Loucy (cell line): ENCODE measurements at regions not wholly inside any gene's neighbourhood (a gene's known extent, or its start where the extent isn't known, plus 50 kb on each side); places are given as distances from the start of the nearest gene placed in this dataset.
"Not testable (repeated sequence)": the region's sequence is repeated elsewhere in the genome, so short reads cannot be mapped to it uniquely, and the experiment has no call there.

ENCODE experiments used
- H2AFZ ChIP-seq: fragments of 200-600 bp; sonication (generic); 2 replicates; pipeline ENCODE4 v1.6.0; 2016; ENCODE audit warnings: antibody characterized with exemption, mild to moderate bottlenecking, low read length, moderate library complexity
- H3F3A ChIP-seq: fragments of 200-600 bp; 2 replicates; pipeline ENCODE4 v1.6.0; 2016; ENCODE audit warnings: antibody characterized with exemption, low read depth, mild to moderate bottlenecking
- H3K27me3 ChIP-seq: fragments of 200-600 bp; sonication (generic); 2 replicates; pipeline ENCODE4 v1.6.1; 2014; ENCODE audit warnings: low read length, mild to moderate bottlenecking; ENCODE audit not compliant: insufficient read depth, poor library complexity, severe bottlenecking
- H3K36me3 ChIP-seq: fragments of 200-600 bp; sonication (generic); 2 replicates; pipeline ENCODE4 v1.6.1; 2016; ENCODE audit warnings: low read length; ENCODE audit not compliant: insufficient read depth
- H3K4me1 ChIP-seq: fragments of 200-600 bp; sonication (generic); 2 replicates; pipeline ENCODE4 v1.5.1; 2014; ENCODE audit warnings: low read length, mild to moderate bottlenecking; ENCODE audit not compliant: insufficient read depth, poor library complexity, severe bottlenecking
- H3K4me2 ChIP-seq: fragments of 200-600 bp; sonication (generic); 2 replicates; pipeline ENCODE4 v1.6.0; 2014; ENCODE audit warnings: antibody characterized with exemption, low read length, low read depth, mild to moderate bottlenecking; ENCODE audit not compliant: poor library complexity, severe bottlenecking
- H3K4me3 ChIP-seq: fragments of 200-600 bp; sonication (generic); 2 replicates; pipeline ENCODE4 v1.5.1; 2014; ENCODE audit warnings: low read length, mild to moderate bottlenecking, mixed read lengths; ENCODE audit not compliant: poor library complexity, severe bottlenecking
- H3K79me2 ChIP-seq: fragments of 200-600 bp; sonication (generic); 2 replicates; pipeline ENCODE4 v1.6.1; 2014; ENCODE audit warnings: low read length; ENCODE audit not compliant: insufficient read depth
- H3K9ac ChIP-seq: fragments of 200-600 bp; sonication (generic); 2 replicates; pipeline ENCODE4 v1.6.0; 2014; ENCODE audit warnings: mild to moderate bottlenecking, low read depth, low read length, moderate library complexity; ENCODE audit not compliant: poor library complexity, severe bottlenecking
- H3K9me2 ChIP-seq: fragments of 200-600 bp; sonication (generic); replicated peaks from 2 replicates; pipeline ENCODE4 v1.6.1; 2016; ENCODE audit warnings: low read depth, low read length, mixed read lengths
- H3K9me3 ChIP-seq: fragments of 200-600 bp; sonication (generic); 2 replicates; pipeline ENCODE4 v1.6.1; 2014; ENCODE audit warnings: mild to moderate bottlenecking, antibody characterized with exemption, low read length, low read depth; ENCODE audit not compliant: insufficient read depth
- H4K20me1 ChIP-seq: fragments of 200-600 bp; sonication (generic); 2 replicates; pipeline ENCODE4 v1.6.0; 2014; ENCODE audit warnings: antibody characterized with exemption, low read length, mild to moderate bottlenecking; ENCODE audit not compliant: insufficient read depth, poor library complexity, severe bottlenecking
- EZH2phosphoT487 ChIP-seq: fragments of 200-600 bp; IDR thresholded peaks from 2 replicates; pipeline ENCODE4 v1.6.1; 2018; ENCODE audit warnings: antibody characterized with exemption, mild to moderate bottlenecking, moderate library complexity, borderline replicate concordance
- TF ChIP-seq, protein P1 (sequence below): fragments of 200-600 bp; sonication (generic); conservative IDR thresholded peaks from 2 replicates; pipeline ENCODE4 v1.5.1; 2014; ENCODE audit warnings: mild to moderate bottlenecking, antibody characterized with exemption, low read length

DNA sequence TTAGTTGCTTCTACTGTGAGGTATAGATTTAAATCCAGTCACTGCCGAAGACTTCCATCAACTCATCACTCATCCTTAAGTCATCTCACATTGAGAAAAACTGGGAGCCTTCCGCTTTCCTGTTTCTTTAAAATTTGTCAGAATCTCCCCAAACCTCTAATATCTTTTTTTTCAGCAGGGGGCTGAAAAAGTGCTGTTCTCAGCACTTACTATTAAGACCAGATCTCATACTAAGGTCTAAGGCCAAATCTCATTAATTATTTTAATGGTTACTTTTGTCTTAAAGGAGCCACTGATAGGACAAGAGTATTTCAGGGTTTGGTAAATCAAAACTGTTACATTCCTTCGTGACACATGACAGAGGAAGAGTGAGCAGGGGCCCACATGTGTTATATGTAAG is 134.6 kb upstream of the PRSS3 start:
- H3F3A ChIP-seq = no peaks in the 10 kb centered on the region
- no peaks in the 10 kb centered on the region for H4K20me1 ChIP-seq
- H3K79me2 ChIP-seq = no peaks in the 10 kb centered on the region
- TF ChIP-seq EZH2phosphoT487 = no peak
- TF ChIP-seq, protein P1, sequence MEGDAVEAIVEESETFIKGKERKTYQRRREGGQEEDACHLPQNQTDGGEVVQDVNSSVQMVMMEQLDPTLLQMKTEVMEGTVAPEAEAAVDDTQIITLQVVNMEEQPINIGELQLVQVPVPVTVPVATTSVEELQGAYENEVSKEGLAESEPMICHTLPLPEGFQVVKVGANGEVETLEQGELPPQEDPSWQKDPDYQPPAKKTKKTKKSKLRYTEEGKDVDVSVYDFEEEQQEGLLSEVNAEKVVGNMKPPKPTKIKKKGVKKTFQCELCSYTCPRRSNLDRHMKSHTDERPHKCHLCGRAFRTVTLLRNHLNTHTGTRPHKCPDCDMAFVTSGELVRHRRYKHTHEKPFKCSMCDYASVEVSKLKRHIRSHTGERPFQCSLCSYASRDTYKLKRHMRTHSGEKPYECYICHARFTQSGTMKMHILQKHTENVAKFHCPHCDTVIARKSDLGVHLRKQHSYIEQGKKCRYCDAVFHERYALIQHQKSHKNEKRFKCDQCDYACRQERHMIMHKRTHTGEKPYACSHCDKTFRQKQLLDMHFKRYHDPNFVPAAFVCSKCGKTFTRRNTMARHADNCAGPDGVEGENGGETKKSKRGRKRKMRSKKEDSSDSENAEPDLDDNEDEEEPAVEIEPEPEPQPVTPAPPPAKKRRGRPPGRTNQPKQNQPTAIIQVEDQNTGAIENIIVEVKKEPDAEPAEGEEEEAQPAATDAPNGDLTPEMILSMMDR = no peak
- H3K9me3 ChIP-seq = no peaks in the 10 kb centered on the region
- H3K4me2 ChIP-seq = no peak overlapping the region
- H3K9me2 ChIP-seq = no peaks in the 10 kb centered on the region
- H3K4me3 ChIP-seq = no peak overlapping the region
- H3K4me1 ChIP-seq = peaks cover 6% of the 10 kb centered on the region
- H3K9ac ChIP-seq = no peak overlapping the region
- H3K36me3 ChIP-seq = no peaks in the 10 kb centered on the region
- no peak overlapping the region for H2AFZ ChIP-seq
- H3K27me3 ChIP-seq = no peaks in the 10 kb centered on the region

DNA sequence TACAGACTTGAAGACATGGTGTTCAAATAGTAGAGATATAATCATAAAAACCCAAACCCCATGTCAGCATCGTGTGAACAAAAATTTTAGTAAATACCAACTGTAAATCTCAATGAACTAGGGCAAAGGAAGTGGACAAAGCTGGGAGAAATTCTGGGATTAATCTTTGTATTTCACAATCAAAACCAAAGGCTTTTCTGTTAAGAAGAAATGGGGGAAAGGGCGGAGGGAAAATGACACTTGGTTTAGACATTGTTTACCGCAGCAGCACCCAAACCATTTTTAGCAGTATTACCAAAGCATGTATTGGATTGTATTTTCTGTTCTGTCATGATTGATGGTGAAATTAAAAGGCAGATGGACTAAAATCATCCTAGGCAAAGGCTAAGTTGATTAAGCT is 134.2 kb upstream of the PRSS3 start:
- Histone ChIP-seq H3K9me2 (no peaks in the 10 kb centered on the region), H4K20me1 (no peaks in the 10 kb centered on the region), H3K9ac (no peak overlapping the region), H2AFZ (no peak overlapping the region), H3F3A (no peaks in the 10 kb centered on the region), H3K36me3 (no peaks in the 10 kb centered on the region), H3K4me2 (no peak overlapping the region), H3K9me3 (no peaks in the 10 kb centered on the region), H3K27me3 (no peaks in the 10 kb centered on the region), H3K79me2 (no peaks in the 10 kb centered on the region), H3K4me3 (no peak overlapping the region), H3K4me1 (peaks cover 6% of the 10 kb centered on the region)
- TF ChIP-seq, protein P1 = no peak
- no peak for TF ChIP-seq EZH2phosphoT487

- H3F3A ChIP-seq = no peaks in the 10 kb centered on the region
- H2AFZ ChIP-seq = no peak overlapping the region
- H3K4me2 ChIP-seq = no peak overlapping the region
- no peak overlapping the region for H3K4me3 ChIP-seq
- TF ChIP-seq, protein P1 = no peak
- TF ChIP-seq EZH2phosphoT487 = no peak
- H3K36me3 ChIP-seq = no peaks in the 10 kb centered on the region
- H3K79me2 ChIP-seq = no peaks in the 10 kb centered on the region
- no peaks in the 10 kb centered on the region for H3K9me3 ChIP-seq
- no peaks in the 10 kb centered on the region for H3K27me3 ChIP-seq
- H3K9ac ChIP-seq = no peak overlapping the region
- H3K9me2 ChIP-seq = no peaks in the 10 kb centered on the region
- peaks cover 6% of the 10 kb centered on the region for H3K4me1 ChIP-seq
- no peaks in the 10 kb centered on the region for H4K20me1 ChIP-seq
Observed at GRCh38 chr9:33662871-33663270, 132.5 kb upstream of the PRSS3 start.

GRCh38 chr9:33676194-33676745 is 119.1 kb upstream of the PRSS3 start:
- not testable (repeated sequence) for H3K9me3 ChIP-seq, H2AFZ ChIP-seq, H3K79me2 ChIP-seq, H4K20me1 ChIP-seq, H3K9ac ChIP-seq, H3K27me3 ChIP-seq, H3K9me2 ChIP-seq, H3K4me1 ChIP-seq, H3K4me2 ChIP-seq, H3K4me3 ChIP-seq, H3K36me3 ChIP-seq, H3F3A ChIP-seq
